Breast epithelium (tissue), 3 donors: ENCODE measurements at regions not wholly inside any gene's neighbourhood (a gene's known extent, or its start where the extent isn't known, plus 50 kb on each side); places are given as distances from the start of the nearest gene placed in this dataset.

Experiments
- POLR2A ChIP-seq: fragments of 450-650 bp; IDR thresholded peaks from one replicate; pipeline ENCODE4 v1.6.1; 2016; ENCODE audit warnings: antibody characterized with exemption, mild to moderate bottlenecking, moderate library complexity
- POLR2AphosphoS5 ChIP-seq, 3 donors: sonication (generic); formaldehyde crosslinking; IDR thresholded peaks; one replicate each; pipeline ENCODE4 v1.6.1; 2017; ENCODE audit warnings: antibody characterized with exemption in 3 of 3
- TF ChIP-seq, protein P1 (sequence below), 3 donors: fragments of 450-650 bp; IDR thresholded peaks; one replicate each; pipeline ENCODE4 v1.5.1; 2016 to 2017; ENCODE audit warnings: antibody characterized with exemption in 3 of 3, mild to moderate bottlenecking in 3 of 3, moderate library complexity in 3 of 3

DNA sequence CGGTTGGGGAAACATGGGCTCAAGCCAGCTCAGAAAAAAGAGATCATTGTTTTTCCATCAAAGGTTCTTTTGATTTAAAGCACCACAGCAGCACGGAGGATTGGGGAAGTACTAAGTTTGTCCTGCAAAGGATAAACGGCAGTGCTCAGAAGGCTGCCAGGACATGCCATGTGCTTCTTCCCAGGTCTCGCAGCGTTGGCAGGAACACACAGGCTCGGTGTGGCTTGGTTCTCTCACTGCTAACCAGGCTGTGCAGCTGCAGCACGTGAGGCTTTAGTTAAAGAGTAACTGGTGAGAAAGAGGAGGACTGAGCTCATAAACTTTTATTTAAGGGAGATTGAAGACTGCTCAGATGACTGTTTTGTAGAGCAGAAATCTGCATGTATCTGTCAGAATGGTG lies 264.3 kb downstream of the TSN start:
- TF ChIP-seq, protein P1, sequence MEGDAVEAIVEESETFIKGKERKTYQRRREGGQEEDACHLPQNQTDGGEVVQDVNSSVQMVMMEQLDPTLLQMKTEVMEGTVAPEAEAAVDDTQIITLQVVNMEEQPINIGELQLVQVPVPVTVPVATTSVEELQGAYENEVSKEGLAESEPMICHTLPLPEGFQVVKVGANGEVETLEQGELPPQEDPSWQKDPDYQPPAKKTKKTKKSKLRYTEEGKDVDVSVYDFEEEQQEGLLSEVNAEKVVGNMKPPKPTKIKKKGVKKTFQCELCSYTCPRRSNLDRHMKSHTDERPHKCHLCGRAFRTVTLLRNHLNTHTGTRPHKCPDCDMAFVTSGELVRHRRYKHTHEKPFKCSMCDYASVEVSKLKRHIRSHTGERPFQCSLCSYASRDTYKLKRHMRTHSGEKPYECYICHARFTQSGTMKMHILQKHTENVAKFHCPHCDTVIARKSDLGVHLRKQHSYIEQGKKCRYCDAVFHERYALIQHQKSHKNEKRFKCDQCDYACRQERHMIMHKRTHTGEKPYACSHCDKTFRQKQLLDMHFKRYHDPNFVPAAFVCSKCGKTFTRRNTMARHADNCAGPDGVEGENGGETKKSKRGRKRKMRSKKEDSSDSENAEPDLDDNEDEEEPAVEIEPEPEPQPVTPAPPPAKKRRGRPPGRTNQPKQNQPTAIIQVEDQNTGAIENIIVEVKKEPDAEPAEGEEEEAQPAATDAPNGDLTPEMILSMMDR (IDR thresholded peaks at IDR 0.05) = no peak
- TF ChIP-seq POLR2AphosphoS5 (IDR thresholded peaks at IDR 0.05) (no peak), POLR2A (no peak)
